GM12878 (cell line): ENCODE measurements at regions not wholly inside any gene's neighbourhood (a gene's known extent, or its start where the extent isn't known, plus 50 kb on each side); places are given as distances from the start of the nearest gene placed in this dataset.

Experiments
- ATAC-seq: fragments of 200-7000 bp; cut with Tn5 transposase; 3 replicates; pipeline ENCODE4 v1.9.1; 2020; ENCODE audit warnings: mild to moderate bottlenecking, moderate library complexity
- BruUV-seq: library from RNA; stranded (reverse); fragments of 400-500 nt; replicated peaks from 2 replicates; lab custom pipeline; 2021; lab: Mats Ljungman, UMichigan
- CTCF ChIA-PET: fragments of 300-600 bp; sonication (Branson Sonifier 250); formaldehyde crosslinking; extraction: SDS; loops from one replicate; lab custom pipeline; 2021; ENCODE audit warnings: inconsistent platforms; lab: Yijun Ruan, JAX
- POLR2A ChIA-PET: fragments of 350-600 bp; formaldehyde crosslinking; extraction: SDS; loops from one replicate; lab custom pipeline; 2021; ENCODE audit warnings: inconsistent platforms; lab: Charles Lee
- RAD21 ChIA-PET: fragments of 300-600 bp; sonication (Branson Sonifier 250); formaldehyde crosslinking; loops from one replicate; lab custom pipeline; 2023; ENCODE audit warnings: antibody characterized with exemption; ENCODE audit not compliant: unreplicated experiment; lab: Charles Lee
- SMC1A ChIA-PET: fragments of 300-600 bp; sonication (Branson Sonifier 250); formaldehyde crosslinking; loops from one replicate; lab custom pipeline; 2023; ENCODE audit not compliant: unreplicated experiment, uncharacterized antibody; lab: Charles Lee
- DNase-seq: peaks from one replicate; pipeline ENCODE4 v3.0.0-alpha.2; 2011; ENCODE audit warnings: low read depth, low spot score
- FAIRE-seq: peaks from 3 replicates; lab custom pipeline; 2011; peaks lifted over from hg19 to GRCh38; lab: Jason Lieb, UNC
- H2AFZ ChIP-seq: 2 replicates; pipeline ENCODE4 v1.6.0; 2011; ENCODE audit warnings: low read depth, low read length, control low read depth; ENCODE audit not compliant: control insufficient read depth
- H3K27ac ChIP-seq: 2 replicates; pipeline ENCODE4 v1.5.1; 2011; ENCODE audit warnings: control low read depth; ENCODE audit not compliant: control insufficient read depth, insufficient read depth
- H3K27me3 ChIP-seq, 2 experiments: replicated peaks in 1 of 2; 2 replicates each; pipeline versions ENCODE4 v1.6.0 to v1.6.1; 2011; ENCODE audit warnings: low read length in 1 of 2; ENCODE audit not compliant: control insufficient read depth in 2 of 2, insufficient read depth in 2 of 2
- H3K36me3 ChIP-seq, 2 experiments: 2 replicates each; pipeline ENCODE4 v1.5.1; 2011; ENCODE audit warnings: low read length in 1 of 2; ENCODE audit not compliant: control insufficient read depth in 2 of 2, insufficient read depth in 2 of 2
- H3K4me1 ChIP-seq: 2 replicates; pipeline ENCODE4 v1.6.1; 2011; ENCODE audit warnings: mild to moderate bottlenecking, low read length, moderate library complexity, mixed read lengths; ENCODE audit not compliant: control insufficient read depth, insufficient read depth
- H3K4me2 ChIP-seq: 2 replicates; pipeline ENCODE4 v1.6.0; 2011; ENCODE audit warnings: control low read depth; ENCODE audit not compliant: control insufficient read depth, insufficient read depth
- H3K4me3 ChIP-seq: fragments of 200-600 bp; sonication (generic); 2 replicates; pipeline ENCODE4 v1.5.1; 2016
- H3K79me2 ChIP-seq: 2 replicates; pipeline ENCODE4 v1.6.0; 2011; ENCODE audit warnings: low read length; ENCODE audit not compliant: control insufficient read depth, insufficient read depth
- H3K9ac ChIP-seq: 2 replicates; pipeline ENCODE4 v1.8.0; 2011; ENCODE audit warnings: low read length, control low read depth, mixed read lengths; ENCODE audit not compliant: control insufficient read depth, insufficient read depth
- H3K9me3 ChIP-seq: replicated peaks from 3 replicates; pipeline ENCODE4 v1.5.1; 2011; ENCODE audit warnings: mild to moderate bottlenecking, low read length; ENCODE audit not compliant: control insufficient read depth, insufficient read depth
- H4K20me1 ChIP-seq: 2 replicates; pipeline ENCODE4 v1.6.0; 2011; ENCODE audit not compliant: control insufficient read depth, insufficient read depth
- DPF2 ChIP-seq: fragments of 450-650 bp; IDR thresholded peaks from 2 replicates; pipeline ENCODE4 v1.6.1; 2017; ENCODE audit warnings: mild to moderate bottlenecking
- EP300 ChIP-seq, 2 experiments: fragments of 150-350 bp in 1 of 2; IDR thresholded peaks; 2 replicates each; pipeline ENCODE4 v1.6.1; 2011 to 2012; ENCODE audit warnings: low read depth in 2 of 2, low read length in 2 of 2, borderline replicate concordance in 1 of 2, improper control_type of control experiment in 1 of 2, inconsistent platforms in 1 of 2; ENCODE audit not compliant: control insufficient read depth in 1 of 2
- NR2F1 ChIP-seq: fragments of 450-650 bp; conservative IDR thresholded peaks from 2 replicates; pipeline ENCODE4 v1.6.1; 2017; ENCODE audit warnings: mild to moderate bottlenecking
- PML ChIP-seq: IDR thresholded peaks from 2 replicates; pipeline ENCODE4 v1.6.1; 2012; ENCODE audit warnings: low read length, inconsistent platforms
- POLR2A ChIP-seq: IDR thresholded peaks from 2 replicates; pipeline ENCODE4 v1.6.1; 2011; ENCODE audit warnings: low read depth, mild to moderate bottlenecking, low read length
- ZNF384 ChIP-seq: IDR thresholded peaks from 2 replicates; pipeline ENCODE4 v1.6.1; 2012; ENCODE audit warnings: low read depth, mild to moderate bottlenecking, low read length, improper control_type of control experiment, borderline replicate concordance
- WGBS: methylation state at CpG from one replicate; pipeline ENCODE4 v1.1.6; 2016; ENCODE audit warnings: low lambda C conversion rate; ENCODE audit not compliant: insufficient replicate concordance, insufficient coverage; ENCODE audit errors: missing lambda C conversion rate; 5-methylcytosine and 5-hydroxymethylcytosine counted together
- in situ Hi-C: fragments of 300-500 bp; cut with MboI; formaldehyde crosslinking; loops from 9 replicates; pipeline ENCODE4 v1.14.3; 2018; ENCODE audit warnings: mixed read lengths
- intact Hi-C: fragments of 100-400 bp; cut with micrococcal nuclease; formaldehyde crosslinking; loops from one replicate; pipeline ENCODE4 v1.14.2; 2022; ENCODE audit not compliant: unreplicated experiment
- TF ChIP-seq, protein P1 (sequence below): fragments of 450-650 bp; IDR thresholded peaks from 2 replicates; pipeline ENCODE4 v1.6.1; 2017; ENCODE audit warnings: antibody characterized with exemption, mild to moderate bottlenecking, moderate library complexity
- TF ChIP-seq, protein P2 (sequence below): fragments of 450-650 bp; IDR thresholded peaks from 2 replicates; pipeline ENCODE4 v1.6.1; 2017; ENCODE audit warnings: mild to moderate bottlenecking
- TF ChIP-seq, protein P3 (sequence below): fragments of 450-650 bp; IDR thresholded peaks from 2 replicates; pipeline ENCODE4 v1.6.1; 2016; ENCODE audit warnings: mild to moderate bottlenecking, moderate library complexity, borderline replicate concordance
- TF ChIP-seq, protein P4 (sequence below): fragments of 450-650 bp; IDR thresholded peaks from 2 replicates; pipeline ENCODE4 v1.6.1; 2018; ENCODE audit warnings: mild to moderate bottlenecking, low read depth, moderate library complexity; ENCODE audit not compliant: partially characterized antibody

DNA sequence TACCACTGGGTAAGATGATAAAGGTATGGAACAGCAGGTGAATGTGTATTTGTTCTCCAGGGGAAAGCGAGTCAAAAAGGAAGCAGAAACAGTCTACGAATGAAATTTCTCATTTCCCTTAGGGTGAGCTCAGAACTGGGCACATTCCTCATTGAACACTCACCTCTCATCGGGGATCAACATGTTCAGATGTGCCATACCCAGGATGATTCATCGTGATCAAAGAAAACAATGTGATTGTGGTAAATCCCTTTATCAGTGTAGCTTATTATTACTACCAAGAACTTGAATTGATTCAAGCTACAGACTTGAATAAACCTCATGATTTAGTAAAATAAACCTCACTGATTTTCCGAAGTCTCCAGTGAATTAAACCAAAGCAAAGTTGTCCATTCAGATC, 72.1 kb downstream of the GJD2 start:
- ChIA-PET RAD21 (no interaction called here), POLR2A (no interaction called here), CTCF (no interaction called here), SMC1A (no interaction called here)
- 3% methylated on average over 5 of the region's 5 CpGs for WGBS
- BruUV-seq = no TSS peak
- Histone ChIP-seq H2AFZ (no peak overlapping the region), H3K9ac (no peak overlapping the region), H3K4me2 (no peak overlapping the region), H3K9me3 (no peaks in the 10 kb centered on the region), H3K4me3 (no peak overlapping the region), H3K27me3 (peaks cover 3% of the 10 kb centered on the region in 2 experiments; a peak in 2 of 4 replicates), H4K20me1 (no peaks in the 10 kb centered on the region), H3K79me2 (no peaks in the 10 kb centered on the region), H3K36me3 (no peaks in the 10 kb centered on the region), H3K4me1 (no peaks in the 10 kb centered on the region), H3K27ac (no peak overlapping the region)
- no peak for FAIRE-seq
- DNase-seq = no peak
- ATAC-seq = no peak
- intact Hi-C loops = no loop called here
- TF ChIP-seq POLR2A (no peak), EP300 (IDR thresholded peaks at IDR 0.05; ENCODE audit: borderline replicate concordance in 1 of 2, control insufficient read depth in 1 of 2, low read depth in 2 of 2, low read length in 2 of 2) (no peak), PML (no peak), DPF2 (no peak), NR2F1 (no peak), ZNF384 (no peak)
- TF ChIP-seq, protein P1, sequence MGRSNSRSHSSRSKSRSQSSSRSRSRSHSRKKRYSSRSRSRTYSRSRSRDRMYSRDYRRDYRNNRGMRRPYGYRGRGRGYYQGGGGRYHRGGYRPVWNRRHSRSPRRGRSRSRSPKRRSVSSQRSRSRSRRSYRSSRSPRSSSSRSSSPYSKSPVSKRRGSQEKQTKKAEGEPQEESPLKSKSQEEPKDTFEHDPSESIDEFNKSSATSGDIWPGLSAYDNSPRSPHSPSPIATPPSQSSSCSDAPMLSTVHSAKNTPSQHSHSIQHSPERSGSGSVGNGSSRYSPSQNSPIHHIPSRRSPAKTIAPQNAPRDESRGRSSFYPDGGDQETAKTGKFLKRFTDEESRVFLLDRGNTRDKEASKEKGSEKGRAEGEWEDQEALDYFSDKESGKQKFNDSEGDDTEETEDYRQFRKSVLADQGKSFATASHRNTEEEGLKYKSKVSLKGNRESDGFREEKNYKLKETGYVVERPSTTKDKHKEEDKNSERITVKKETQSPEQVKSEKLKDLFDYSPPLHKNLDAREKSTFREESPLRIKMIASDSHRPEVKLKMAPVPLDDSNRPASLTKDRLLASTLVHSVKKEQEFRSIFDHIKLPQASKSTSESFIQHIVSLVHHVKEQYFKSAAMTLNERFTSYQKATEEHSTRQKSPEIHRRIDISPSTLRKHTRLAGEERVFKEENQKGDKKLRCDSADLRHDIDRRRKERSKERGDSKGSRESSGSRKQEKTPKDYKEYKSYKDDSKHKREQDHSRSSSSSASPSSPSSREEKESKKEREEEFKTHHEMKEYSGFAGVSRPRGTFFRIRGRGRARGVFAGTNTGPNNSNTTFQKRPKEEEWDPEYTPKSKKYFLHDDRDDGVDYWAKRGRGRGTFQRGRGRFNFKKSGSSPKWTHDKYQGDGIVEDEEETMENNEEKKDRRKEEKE = no peak
- TF ChIP-seq, protein P2, sequence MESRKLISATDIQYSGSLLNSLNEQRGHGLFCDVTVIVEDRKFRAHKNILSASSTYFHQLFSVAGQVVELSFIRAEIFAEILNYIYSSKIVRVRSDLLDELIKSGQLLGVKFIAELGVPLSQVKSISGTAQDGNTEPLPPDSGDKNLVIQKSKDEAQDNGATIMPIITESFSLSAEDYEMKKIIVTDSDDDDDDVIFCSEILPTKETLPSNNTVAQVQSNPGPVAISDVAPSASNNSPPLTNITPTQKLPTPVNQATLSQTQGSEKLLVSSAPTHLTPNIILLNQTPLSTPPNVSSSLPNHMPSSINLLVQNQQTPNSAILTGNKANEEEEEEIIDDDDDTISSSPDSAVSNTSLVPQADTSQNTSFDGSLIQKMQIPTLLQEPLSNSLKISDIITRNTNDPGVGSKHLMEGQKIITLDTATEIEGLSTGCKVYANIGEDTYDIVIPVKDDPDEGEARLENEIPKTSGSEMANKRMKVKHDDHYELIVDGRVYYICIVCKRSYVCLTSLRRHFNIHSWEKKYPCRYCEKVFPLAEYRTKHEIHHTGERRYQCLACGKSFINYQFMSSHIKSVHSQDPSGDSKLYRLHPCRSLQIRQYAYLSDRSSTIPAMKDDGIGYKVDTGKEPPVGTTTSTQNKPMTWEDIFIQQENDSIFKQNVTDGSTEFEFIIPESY = no peak
- TF ChIP-seq, protein P3, sequence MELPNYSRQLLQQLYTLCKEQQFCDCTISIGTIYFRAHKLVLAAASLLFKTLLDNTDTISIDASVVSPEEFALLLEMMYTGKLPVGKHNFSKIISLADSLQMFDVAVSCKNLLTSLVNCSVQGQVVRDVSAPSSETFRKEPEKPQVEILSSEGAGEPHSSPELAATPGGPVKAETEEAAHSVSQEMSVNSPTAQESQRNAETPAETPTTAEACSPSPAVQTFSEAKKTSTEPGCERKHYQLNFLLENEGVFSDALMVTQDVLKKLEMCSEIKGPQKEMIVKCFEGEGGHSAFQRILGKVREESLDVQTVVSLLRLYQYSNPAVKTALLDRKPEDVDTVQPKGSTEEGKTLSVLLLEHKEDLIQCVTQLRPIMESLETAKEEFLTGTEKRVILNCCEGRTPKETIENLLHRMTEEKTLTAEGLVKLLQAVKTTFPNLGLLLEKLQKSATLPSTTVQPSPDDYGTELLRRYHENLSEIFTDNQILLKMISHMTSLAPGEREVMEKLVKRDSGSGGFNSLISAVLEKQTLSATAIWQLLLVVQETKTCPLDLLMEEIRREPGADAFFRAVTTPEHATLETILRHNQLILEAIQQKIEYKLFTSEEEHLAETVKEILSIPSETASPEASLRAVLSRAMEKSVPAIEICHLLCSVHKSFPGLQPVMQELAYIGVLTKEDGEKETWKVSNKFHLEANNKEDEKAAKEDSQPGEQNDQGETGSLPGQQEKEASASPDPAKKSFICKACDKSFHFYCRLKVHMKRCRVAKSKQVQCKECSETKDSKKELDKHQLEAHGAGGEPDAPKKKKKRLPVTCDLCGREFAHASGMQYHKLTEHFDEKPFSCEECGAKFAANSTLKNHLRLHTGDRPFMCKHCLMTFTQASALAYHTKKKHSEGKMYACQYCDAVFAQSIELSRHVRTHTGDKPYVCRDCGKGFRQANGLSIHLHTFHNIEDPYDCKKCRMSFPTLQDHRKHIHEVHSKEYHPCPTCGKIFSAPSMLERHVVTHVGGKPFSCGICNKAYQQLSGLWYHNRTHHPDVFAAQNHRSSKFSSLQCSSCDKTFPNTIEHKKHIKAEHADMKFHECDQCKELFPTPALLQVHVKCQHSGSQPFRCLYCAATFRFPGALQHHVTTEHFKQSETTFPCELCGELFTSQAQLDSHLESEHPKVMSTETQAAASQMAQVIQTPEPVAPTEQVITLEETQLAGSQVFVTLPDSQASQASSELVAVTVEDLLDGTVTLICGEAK = no peak
- TF ChIP-seq, protein P4, sequence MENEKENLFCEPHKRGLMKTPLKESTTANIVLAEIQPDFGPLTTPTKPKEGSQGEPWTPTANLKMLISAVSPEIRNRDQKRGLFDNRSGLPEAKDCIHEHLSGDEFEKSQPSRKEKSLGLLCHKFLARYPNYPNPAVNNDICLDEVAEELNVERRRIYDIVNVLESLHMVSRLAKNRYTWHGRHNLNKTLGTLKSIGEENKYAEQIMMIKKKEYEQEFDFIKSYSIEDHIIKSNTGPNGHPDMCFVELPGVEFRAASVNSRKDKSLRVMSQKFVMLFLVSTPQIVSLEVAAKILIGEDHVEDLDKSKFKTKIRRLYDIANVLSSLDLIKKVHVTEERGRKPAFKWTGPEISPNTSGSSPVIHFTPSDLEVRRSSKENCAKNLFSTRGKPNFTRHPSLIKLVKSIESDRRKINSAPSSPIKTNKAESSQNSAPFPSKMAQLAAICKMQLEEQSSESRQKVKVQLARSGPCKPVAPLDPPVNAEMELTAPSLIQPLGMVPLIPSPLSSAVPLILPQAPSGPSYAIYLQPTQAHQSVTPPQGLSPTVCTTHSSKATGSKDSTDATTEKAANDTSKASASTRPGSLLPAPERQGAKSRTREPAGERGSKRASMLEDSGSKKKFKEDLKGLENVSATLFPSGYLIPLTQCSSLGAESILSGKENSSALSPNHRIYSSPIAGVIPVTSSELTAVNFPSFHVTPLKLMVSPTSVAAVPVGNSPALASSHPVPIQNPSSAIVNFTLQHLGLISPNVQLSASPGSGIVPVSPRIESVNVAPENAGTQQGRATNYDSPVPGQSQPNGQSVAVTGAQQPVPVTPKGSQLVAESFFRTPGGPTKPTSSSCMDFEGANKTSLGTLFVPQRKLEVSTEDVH = no peak
- in situ Hi-C loops = no loop called here
